MCF 10A (cell line): ENCODE measurements at regions not wholly inside any gene's neighbourhood (a gene's known extent, or its start where the extent isn't known, plus 50 kb on each side); places are given as distances from the start of the nearest gene placed in this dataset.

Experiments
- BruUV-seq: library from RNA; stranded (reverse); fragments of 400-500 nt; replicated peaks from 2 replicates; lab custom pipeline; 2021; lab: Mats Ljungman, UMichigan
- CTCF ChIA-PET: fragments of 300-600 bp; sonication (Branson Sonifier 250); formaldehyde crosslinking; extraction: SDS; loops from one replicate; lab custom pipeline; 2021; ENCODE audit warnings: antibody characterized with exemption, inconsistent platforms; lab: Yijun Ruan, JAX
- POLR2A ChIA-PET: fragments of 300-600, 350-650 bp; sonication (Branson Sonifier 250); formaldehyde crosslinking; extraction: SDS; loops from one replicate; lab custom pipeline; 2020; ENCODE audit warnings: antibody characterized with exemption, inconsistent platforms; lab: Yijun Ruan, JAX
- DNase-seq: peaks from one replicate; pipeline ENCODE4 v3.0.0-alpha.2; 2018; ENCODE audit not compliant: unreplicated experiment
- H3K27ac Mint-ChIP-seq: one replicate; pipeline ENCODE4 v1.8.0; 2022; ENCODE audit warnings: mild to moderate bottlenecking, low read depth, mixed read lengths; ENCODE audit not compliant: unreplicated experiment
- H3K27me3 Mint-ChIP-seq: one replicate; pipeline ENCODE4 v1.8.0; 2022; ENCODE audit warnings: mixed read lengths; ENCODE audit not compliant: insufficient read depth, unreplicated experiment
- H3K36me3 Mint-ChIP-seq: one replicate; pipeline ENCODE4 v1.8.0; 2022; ENCODE audit warnings: mild to moderate bottlenecking, moderate library complexity, mixed read lengths; ENCODE audit not compliant: insufficient read depth, unreplicated experiment
- H3K4me1 Mint-ChIP-seq: one replicate; pipeline ENCODE4 v1.8.0; 2022; ENCODE audit warnings: mixed read lengths; ENCODE audit not compliant: insufficient read depth, unreplicated experiment
- H3K4me3 Mint-ChIP-seq: one replicate; pipeline ENCODE4 v1.8.0; 2022; ENCODE audit warnings: mild to moderate bottlenecking, moderate library complexity, mixed read lengths; ENCODE audit not compliant: unreplicated experiment
- H3K9me3 Mint-ChIP-seq: one replicate; pipeline ENCODE4 v1.8.0; 2022; ENCODE audit warnings: mixed read lengths; ENCODE audit not compliant: unreplicated experiment
- intact Hi-C: fragments of 100-400 bp; cut with micrococcal nuclease; formaldehyde crosslinking; loops from 2 replicates; pipeline ENCODE4 v1.14.1; 2022
- TF ChIP-seq, protein P1 (sequence below): fragments of 200-600 bp; IDR thresholded peaks from one replicate; pipeline ENCODE4 v1.8.0; 2022; ENCODE audit warnings: antibody characterized with exemption, mild to moderate bottlenecking; ENCODE audit not compliant: unreplicated experiment

GRCh38 chr10:24119896-24120295 lies 89.0 kb upstream of the KIAA1217 start:
- POLR2A ChIA-PET: interaction anchor here (0.6 kb wide), 1 partner anchor 18 kb away, joined by 3 read pairs; no protein-coding TSS in a partner anchor
- CTCF ChIA-PET: interaction anchor here (1.1 kb wide), 1 partner anchor 30 kb away, joined by 3 read pairs; no protein-coding TSS in a partner anchor
- intact Hi-C loops: no loop called here
- H3K9me3 Mint-ChIP-seq: no peaks in the 10 kb centered on the region
- TF ChIP-seq, protein P1, sequence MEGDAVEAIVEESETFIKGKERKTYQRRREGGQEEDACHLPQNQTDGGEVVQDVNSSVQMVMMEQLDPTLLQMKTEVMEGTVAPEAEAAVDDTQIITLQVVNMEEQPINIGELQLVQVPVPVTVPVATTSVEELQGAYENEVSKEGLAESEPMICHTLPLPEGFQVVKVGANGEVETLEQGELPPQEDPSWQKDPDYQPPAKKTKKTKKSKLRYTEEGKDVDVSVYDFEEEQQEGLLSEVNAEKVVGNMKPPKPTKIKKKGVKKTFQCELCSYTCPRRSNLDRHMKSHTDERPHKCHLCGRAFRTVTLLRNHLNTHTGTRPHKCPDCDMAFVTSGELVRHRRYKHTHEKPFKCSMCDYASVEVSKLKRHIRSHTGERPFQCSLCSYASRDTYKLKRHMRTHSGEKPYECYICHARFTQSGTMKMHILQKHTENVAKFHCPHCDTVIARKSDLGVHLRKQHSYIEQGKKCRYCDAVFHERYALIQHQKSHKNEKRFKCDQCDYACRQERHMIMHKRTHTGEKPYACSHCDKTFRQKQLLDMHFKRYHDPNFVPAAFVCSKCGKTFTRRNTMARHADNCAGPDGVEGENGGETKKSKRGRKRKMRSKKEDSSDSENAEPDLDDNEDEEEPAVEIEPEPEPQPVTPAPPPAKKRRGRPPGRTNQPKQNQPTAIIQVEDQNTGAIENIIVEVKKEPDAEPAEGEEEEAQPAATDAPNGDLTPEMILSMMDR: no peak
- H3K4me3 Mint-ChIP-seq: no peak overlapping the region
- no peaks in the 10 kb centered on the region for H3K4me1 Mint-ChIP-seq
- no peaks in the 10 kb centered on the region for H3K36me3 Mint-ChIP-seq
- H3K27me3 Mint-ChIP-seq: peaks cover 49% of the 10 kb centered on the region
- no TSS peak for BruUV-seq
- H3K27ac Mint-ChIP-seq: no peak overlapping the region
- DNase-seq: no peak

GRCh38 chr10:24120646-24121045 lies 88.3 kb upstream of the KIAA1217 start:
- H3K27me3 Mint-ChIP-seq: peaks cover 57% of the 10 kb centered on the region
- no peaks in the 10 kb centered on the region for H3K36me3 Mint-ChIP-seq
- CTCF ChIA-PET: no interaction called here
- no peak overlapping the region for H3K4me3 Mint-ChIP-seq
- no peak overlapping the region for H3K27ac Mint-ChIP-seq
- TF ChIP-seq, protein P1: no peak
- POLR2A ChIA-PET: no interaction called here
- H3K4me1 Mint-ChIP-seq: no peaks in the 10 kb centered on the region
- BruUV-seq: no TSS peak
- intact Hi-C loops: no loop called here
- no peaks in the 10 kb centered on the region for H3K9me3 Mint-ChIP-seq
- DNase-seq: no peak

- Mint-ChIP-seq H3K4me3 (no peak overlapping the region), H3K27ac (no peak overlapping the region), H3K9me3 (no peaks in the 10 kb centered on the region), H3K4me1 (no peaks in the 10 kb centered on the region), H3K36me3 (no peaks in the 10 kb centered on the region), H3K27me3 (peaks cover 59% of the 10 kb centered on the region)
- POLR2A ChIA-PET: no interaction called here
- TF ChIP-seq, protein P1: no peak
- no TSS peak for BruUV-seq
- CTCF ChIA-PET: interaction anchor here (0.6 kb wide), 1 partner anchor 339 kb away, joined by 3 read pairs; no protein-coding TSS in a partner anchor
- intact Hi-C loops: no loop called here
- DNase-seq: no peak
Measured at GRCh38 chr10:24127516-24127915, 81.4 kb upstream of the KIAA1217 start.

DNA sequence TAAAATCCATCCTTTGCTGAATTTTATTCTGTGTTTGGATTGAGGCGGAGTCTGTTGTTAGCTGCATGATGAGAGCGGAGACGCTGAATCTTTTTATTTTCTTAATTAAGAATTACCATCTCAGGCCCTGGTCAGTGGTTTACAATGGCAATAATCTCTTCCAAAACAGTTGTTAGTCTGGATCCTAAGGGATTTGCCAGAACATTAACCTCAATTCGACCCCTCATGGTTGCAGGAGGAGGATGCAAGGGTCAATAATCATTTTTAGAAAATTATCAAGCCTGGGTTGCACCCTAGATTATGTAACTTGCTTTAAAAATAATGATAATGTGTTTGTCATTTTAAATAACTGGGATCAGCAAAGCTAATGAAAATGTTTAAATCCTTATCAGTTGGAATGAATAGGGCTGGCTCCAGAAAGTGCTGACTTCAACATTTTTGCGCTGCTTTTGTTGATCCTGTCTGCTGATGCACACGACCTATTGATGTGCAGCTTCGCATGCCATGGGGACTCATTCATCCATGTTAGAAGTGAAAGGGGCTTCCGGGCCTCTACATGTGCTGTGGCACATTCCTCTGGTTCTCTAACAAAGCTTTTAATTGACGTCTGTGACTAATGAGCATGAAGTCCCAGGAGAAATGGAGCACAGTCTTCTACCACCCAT lies 80.7 kb upstream of the KIAA1217 start:
- H3K36me3 Mint-ChIP-seq: no peaks in the 10 kb centered on the region
- H3K9me3 Mint-ChIP-seq: no peaks in the 10 kb centered on the region
- H3K27ac Mint-ChIP-seq: no peak overlapping the region
- H3K4me1 Mint-ChIP-seq: no peaks in the 10 kb centered on the region
- POLR2A ChIA-PET: no interaction called here
- peaks cover 52% of the 10 kb centered on the region for H3K27me3 Mint-ChIP-seq
- DNase-seq: no peak
- CTCF ChIA-PET: interaction anchor here (0.5 to 0.6 kb wide), 3 partner anchors 12 to 1356 kb away, joined by 3 read pairs; no protein-coding TSS in a partner anchor
- TF ChIP-seq, protein P1: no peak
- intact Hi-C loops: no loop called here
- BruUV-seq: no TSS peak
- no peak overlapping the region for H3K4me3 Mint-ChIP-seq
